ENCODE measurements at regions not wholly inside any gene's neighbourhood (a gene's known extent, or its start where the extent isn't known, plus 50 kb on each side); places are given as distances from the start of the nearest gene placed in this dataset.
A peak's percentile ranks its signal among the peaks of the same experiment; 100 is the strongest.

GRCh38 chr13:80059789-80060188 lies 281.1 kb downstream of the SPRY2 start:
- TF ChIP-seq YY1 (IDR thresholded peaks at IDR 0.05; ENCODE audit: insufficient read depth, insufficient read length) (no peak), SUZ12 (IDR thresholded peaks at IDR 0.05; ENCODE audit: extremely low read depth, insufficient read depth, insufficient read length) (no peak), ZNF274 (IDR thresholded peaks at IDR 0.05; ENCODE audit: low read depth, low read length) (no peak)
- H3K4me1 ChIP-seq (ENCODE audit: insufficient read depth, insufficient read length) = no peaks in the 10 kb centered on the region
- no peak for DNase-seq (ENCODE audit: low read depth, low spot score)
- no peaks in the 10 kb centered on the region for H3K36me3 ChIP-seq (ENCODE audit: insufficient read depth, insufficient read length, low read length)
- no peak overlapping the region for H3K9ac ChIP-seq (ENCODE audit: insufficient read length, low read depth)
- no peak overlapping the region for H3K4me3 ChIP-seq (ENCODE audit: insufficient read length, low read depth)
- H3K9me3 ChIP-seq (ENCODE audit: insufficient read depth, low read length) = no peaks in the 10 kb centered on the region
- H3K27me3 ChIP-seq (ENCODE audit: insufficient read depth, insufficient read length) = no peaks in the 10 kb centered on the region

GRCh38 chr13:80058626-80059025 lies 282.3 kb downstream of the SPRY2 start:
- H3K4me3 ChIP-seq (ENCODE audit: insufficient read length, low read depth) = no peak overlapping the region
- no peaks in the 10 kb centered on the region for H3K27me3 ChIP-seq (ENCODE audit: insufficient read depth, insufficient read length)
- TF ChIP-seq SUZ12 (IDR thresholded peaks at IDR 0.05; ENCODE audit: extremely low read depth, insufficient read depth, insufficient read length) = no peak
- no peak for TF ChIP-seq ZNF274 (IDR thresholded peaks at IDR 0.05; ENCODE audit: low read depth, low read length)
- no peak for TF ChIP-seq YY1 (IDR thresholded peaks at IDR 0.05; ENCODE audit: insufficient read depth, insufficient read length)
- no peak for DNase-seq (ENCODE audit: low read depth, low spot score)
- H3K4me1 ChIP-seq (ENCODE audit: insufficient read depth, insufficient read length) = no peaks in the 10 kb centered on the region
- no peak overlapping the region for H3K9ac ChIP-seq (ENCODE audit: insufficient read length, low read depth)
- no peaks in the 10 kb centered on the region for H3K9me3 ChIP-seq (ENCODE audit: insufficient read depth, low read length)
- H3K36me3 ChIP-seq (ENCODE audit: insufficient read depth, insufficient read length, low read length) = no peaks in the 10 kb centered on the region

- TF ChIP-seq ZNF274 (IDR thresholded peaks at IDR 0.05; ENCODE audit: low read depth, low read length) (no peak), YY1 (IDR thresholded peaks at IDR 0.05; ENCODE audit: insufficient read depth, insufficient read length) (no peak), SUZ12 (IDR thresholded peaks at IDR 0.05; ENCODE audit: extremely low read depth, insufficient read depth, insufficient read length) (no peak)
Measured at GRCh38 chr13:80055847-80056246, 285.1 kb downstream of the SPRY2 start.

GRCh38 chr13:80054806-80055205 lies 286.1 kb downstream of the SPRY2 start:
- TF ChIP-seq YY1 (IDR thresholded peaks at IDR 0.05; ENCODE audit: insufficient read depth, insufficient read length) = no peak
- no peak for TF ChIP-seq SUZ12 (IDR thresholded peaks at IDR 0.05; ENCODE audit: extremely low read depth, insufficient read depth, insufficient read length)
- TF ChIP-seq ZNF274 (IDR thresholded peaks at IDR 0.05; ENCODE audit: low read depth, low read length) = no peak
- Histone ChIP-seq H3K9me3 (ENCODE audit: insufficient read depth, low read length) (no peaks in the 10 kb centered on the region), H3K27me3 (ENCODE audit: insufficient read depth, insufficient read length) (no peaks in the 10 kb centered on the region), H3K36me3 (ENCODE audit: insufficient read depth, insufficient read length, low read length) (no peaks in the 10 kb centered on the region), H3K4me1 (ENCODE audit: insufficient read depth, insufficient read length) (no peaks in the 10 kb centered on the region), H3K9ac (ENCODE audit: insufficient read length, low read depth) (no peak overlapping the region), H3K4me3 (ENCODE audit: insufficient read length, low read depth) (no peak overlapping the region)
- DNase-seq (ENCODE audit: low read depth, low spot score) = no peak

More at GRCh38 chr13:80055847-80056246, 285.1 kb downstream of the SPRY2 start:
- Histone ChIP-seq H3K9ac (ENCODE audit: insufficient read length, low read depth) (no peak overlapping the region), H3K4me1 (ENCODE audit: insufficient read depth, insufficient read length) (no peaks in the 10 kb centered on the region), H3K4me3 (ENCODE audit: insufficient read length, low read depth) (no peak overlapping the region), H3K9me3 (ENCODE audit: insufficient read depth, low read length) (no peaks in the 10 kb centered on the region), H3K36me3 (ENCODE audit: insufficient read depth, insufficient read length, low read length) (no peaks in the 10 kb centered on the region), H3K27me3 (ENCODE audit: insufficient read depth, insufficient read length) (no peaks in the 10 kb centered on the region)
- no peak for DNase-seq (ENCODE audit: low read depth, low spot score)

GRCh38 chr13:80052286-80052685 lies 288.6 kb downstream of the SPRY2 start:
- H3K4me3 ChIP-seq (ENCODE audit: insufficient read length, low read depth) = no peak overlapping the region
- H3K9me3 ChIP-seq (ENCODE audit: insufficient read depth, low read length) = no peaks in the 10 kb centered on the region
- DNase-seq (ENCODE audit: low read depth, low spot score) = no peak
- no peak overlapping the region for H3K9ac ChIP-seq (ENCODE audit: insufficient read length, low read depth)
- no peak for TF ChIP-seq YY1 (IDR thresholded peaks at IDR 0.05; ENCODE audit: insufficient read depth, insufficient read length)
- H3K36me3 ChIP-seq (ENCODE audit: insufficient read depth, insufficient read length, low read length) = no peaks in the 10 kb centered on the region
- no peaks in the 10 kb centered on the region for H3K4me1 ChIP-seq (ENCODE audit: insufficient read depth, insufficient read length)
- H3K27me3 ChIP-seq (ENCODE audit: insufficient read depth, insufficient read length) = no peaks in the 10 kb centered on the region

- Histone ChIP-seq H3K4me3 (ENCODE audit: insufficient read length, low read depth) (no peak overlapping the region), H3K36me3 (ENCODE audit: insufficient read depth, insufficient read length, low read length) (no peaks in the 10 kb centered on the region), H3K4me1 (ENCODE audit: insufficient read depth, insufficient read length) (no peaks in the 10 kb centered on the region), H3K9me3 (ENCODE audit: insufficient read depth, low read length) (no peaks in the 10 kb centered on the region), H3K27me3 (ENCODE audit: insufficient read depth, insufficient read length) (no peaks in the 10 kb centered on the region), H3K9ac (ENCODE audit: insufficient read length, low read depth) (no peak overlapping the region)
- TF ChIP-seq SUZ12 (IDR thresholded peaks at IDR 0.05; ENCODE audit: extremely low read depth, insufficient read depth, insufficient read length) (no peak), YY1 (IDR thresholded peaks at IDR 0.05; ENCODE audit: insufficient read depth, insufficient read length) (no peak), ZNF274 (IDR thresholded peaks at IDR 0.05; ENCODE audit: low read depth, low read length) (no peak)
- no peak for DNase-seq (ENCODE audit: low read depth, low spot score)
Measured at GRCh38 chr13:80050252-80050651, 290.7 kb downstream of the SPRY2 start.

- Histone ChIP-seq H3K9me3 (ENCODE audit: insufficient read depth, low read length) (no peaks in the 10 kb centered on the region), H3K27me3 (ENCODE audit: insufficient read depth, insufficient read length) (no peaks in the 10 kb centered on the region), H3K4me3 (ENCODE audit: insufficient read length, low read depth) (no peak overlapping the region), H3K9ac (ENCODE audit: insufficient read length, low read depth) (no peak overlapping the region), H3K4me1 (ENCODE audit: insufficient read depth, insufficient read length) (no peaks in the 10 kb centered on the region), H3K36me3 (ENCODE audit: insufficient read depth, insufficient read length, low read length) (no peaks in the 10 kb centered on the region)
- peak; percentile 11 for DNase-seq (ENCODE audit: low read depth, low spot score)
- TF ChIP-seq SUZ12 (IDR thresholded peaks at IDR 0.05; ENCODE audit: extremely low read depth, insufficient read depth, insufficient read length) = no peak
- TF ChIP-seq ZNF274 (IDR thresholded peaks at IDR 0.05; ENCODE audit: low read depth, low read length) = no peak
- no peak for TF ChIP-seq YY1 (IDR thresholded peaks at IDR 0.05; ENCODE audit: insufficient read depth, insufficient read length)
Measured at GRCh38 chr13:80048802-80049201, 292.1 kb downstream of the SPRY2 start.

GRCh38 chr13:80048030-80048429 lies 292.9 kb downstream of the SPRY2 start:
- H3K9ac ChIP-seq (ENCODE audit: insufficient read length, low read depth) = no peak overlapping the region
- H3K4me3 ChIP-seq (ENCODE audit: insufficient read length, low read depth) = no peak overlapping the region
- no peaks in the 10 kb centered on the region for H3K36me3 ChIP-seq (ENCODE audit: insufficient read depth, insufficient read length, low read length)
- H3K27me3 ChIP-seq (ENCODE audit: insufficient read depth, insufficient read length) = no peaks in the 10 kb centered on the region
- no peaks in the 10 kb centered on the region for H3K9me3 ChIP-seq (ENCODE audit: insufficient read depth, low read length)
- no peak for TF ChIP-seq SUZ12 (IDR thresholded peaks at IDR 0.05; ENCODE audit: extremely low read depth, insufficient read depth, insufficient read length)
- no peak for TF ChIP-seq YY1 (IDR thresholded peaks at IDR 0.05; ENCODE audit: insufficient read depth, insufficient read length)
- TF ChIP-seq ZNF274 (IDR thresholded peaks at IDR 0.05; ENCODE audit: low read depth, low read length) = no peak
- DNase-seq (ENCODE audit: low read depth, low spot score) = no peak
- H3K4me1 ChIP-seq (ENCODE audit: insufficient read depth, insufficient read length) = no peaks in the 10 kb centered on the region
